ENCODE measurements at regions not wholly inside any gene's neighbourhood (a gene's known extent, or its start where the extent isn't known, plus 50 kb on each side); places are given as distances from the start of the nearest gene placed in this dataset.

- TF ChIP-seq, protein P1, sequence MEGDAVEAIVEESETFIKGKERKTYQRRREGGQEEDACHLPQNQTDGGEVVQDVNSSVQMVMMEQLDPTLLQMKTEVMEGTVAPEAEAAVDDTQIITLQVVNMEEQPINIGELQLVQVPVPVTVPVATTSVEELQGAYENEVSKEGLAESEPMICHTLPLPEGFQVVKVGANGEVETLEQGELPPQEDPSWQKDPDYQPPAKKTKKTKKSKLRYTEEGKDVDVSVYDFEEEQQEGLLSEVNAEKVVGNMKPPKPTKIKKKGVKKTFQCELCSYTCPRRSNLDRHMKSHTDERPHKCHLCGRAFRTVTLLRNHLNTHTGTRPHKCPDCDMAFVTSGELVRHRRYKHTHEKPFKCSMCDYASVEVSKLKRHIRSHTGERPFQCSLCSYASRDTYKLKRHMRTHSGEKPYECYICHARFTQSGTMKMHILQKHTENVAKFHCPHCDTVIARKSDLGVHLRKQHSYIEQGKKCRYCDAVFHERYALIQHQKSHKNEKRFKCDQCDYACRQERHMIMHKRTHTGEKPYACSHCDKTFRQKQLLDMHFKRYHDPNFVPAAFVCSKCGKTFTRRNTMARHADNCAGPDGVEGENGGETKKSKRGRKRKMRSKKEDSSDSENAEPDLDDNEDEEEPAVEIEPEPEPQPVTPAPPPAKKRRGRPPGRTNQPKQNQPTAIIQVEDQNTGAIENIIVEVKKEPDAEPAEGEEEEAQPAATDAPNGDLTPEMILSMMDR (IDR thresholded peaks at IDR 0.05; ENCODE audit: insufficient read depth, low read depth, low read length): no peak
- TF ChIP-seq EZH2 (IDR thresholded peaks at IDR 0.05; ENCODE audit: insufficient read depth, low read length): no peak
These were observed 305.7 kb downstream of the SMOC2 start for GRCh38 chr6:168746643-168747042.
